HepG2 (cell line): ENCODE measurements at regions not wholly inside any gene's neighbourhood (a gene's known extent, or its start where the extent isn't known, plus 50 kb on each side); places are given as distances from the start of the nearest gene placed in this dataset.

Experiments
- ATAC-seq: fragments of 200-7000 bp; cut with Tn5 transposase; 3 replicates; pipeline ENCODE4 v1.9.1; 2020; ENCODE audit warnings: mild to moderate bottlenecking, moderate library complexity
- BruUV-seq: library from RNA; stranded (reverse); fragments of 400-500 nt; replicated peaks from 2 replicates; lab custom pipeline; 2021; lab: Mats Ljungman, UMichigan
- CTCF ChIA-PET: fragments of 300-600 bp; formaldehyde crosslinking; extraction: SDS; loops from one replicate; lab custom pipeline; 2021; ENCODE audit warnings: low total read pairs, inconsistent platforms, low intra/inter-chr PET ratio; lab: Yijun Ruan, JAX
- POLR2A ChIA-PET: fragments of 350-600 bp; sonication (Branson Sonifier 250); formaldehyde crosslinking; loops from one replicate; lab custom pipeline; 2020; ENCODE audit warnings: antibody characterized with exemption, inconsistent platforms; lab: Yijun Ruan, JAX
- DNase-seq: peaks from one replicate; pipeline ENCODE4 v3.0.0-alpha.2; 2015; ENCODE audit warnings: low spot score
- FAIRE-seq: peaks from 3 replicates; lab custom pipeline; 2011; peaks lifted over from hg19 to GRCh38; lab: Jason Lieb, UNC
- H2AFZ ChIP-seq: one replicate; pipeline ENCODE4 v1.6.1; 2011; ENCODE audit warnings: low read length, inconsistent platforms
- H3K27ac ChIP-seq: fragments of 300-600 bp; 3 replicates; pipeline ENCODE4 v1.8.0; 2011; ENCODE audit warnings: mixed run types, mild to moderate bottlenecking, mixed read lengths, low read length, inconsistent platforms; ENCODE audit not compliant: insufficient read depth; ENCODE audit errors: extremely low read length
- H3K27me3 ChIP-seq, 2 experiments: fragments of 200-600 bp in 1 of 2; 2 replicates in 1 of 2; 3 replicates in 1 of 2; pipeline versions ENCODE4 v1.6.0 to v1.8.0; 2011; ENCODE audit warnings: low read length in 2 of 2, mild to moderate bottlenecking in 2 of 2, moderate library complexity in 2 of 2, inconsistent platforms in 1 of 2; ENCODE audit not compliant: insufficient read depth in 2 of 2, control insufficient read depth in 1 of 2
- H3K36me3 ChIP-seq, 2 experiments: fragments of 200-600 bp in 1 of 2; replicated peaks in 1 of 2; 2 replicates in 1 of 2; 3 replicates in 1 of 2; pipeline versions ENCODE4 v1.5.1 to v1.8.0; 2011; ENCODE audit warnings: low read length in 2 of 2, inconsistent platforms in 1 of 2; ENCODE audit not compliant: insufficient read depth in 2 of 2, control insufficient read depth in 1 of 2
- H3K4me1 ChIP-seq: 2 replicates; pipeline ENCODE4 v1.5.1; 2012; ENCODE audit warnings: low read length, inconsistent platforms; ENCODE audit not compliant: insufficient read depth
- H3K4me2 ChIP-seq: 2 replicates; pipeline ENCODE4 v1.6.0; 2011; ENCODE audit warnings: low read depth, low read length, inconsistent platforms
- H3K4me3 ChIP-seq, 3 experiments: fragments of 200-600 bp in 1 of 3; sonication (generic), shearing (Covaris generic) in 1 of 3; replicated peaks in 1 of 3; 2 replicates each; pipeline ENCODE4 v1.5.1; 2011 to 2016; ENCODE audit warnings: low read length in 3 of 3, inconsistent platforms in 2 of 3, low read depth in 2 of 3, mild to moderate bottlenecking in 2 of 3, control low read depth in 1 of 3, mixed read lengths in 1 of 3; ENCODE audit not compliant: insufficient read depth in 1 of 3
- H3K79me2 ChIP-seq: one replicate; pipeline ENCODE4 v1.6.1; 2011; ENCODE audit warnings: low read length, inconsistent platforms; ENCODE audit not compliant: insufficient read depth
- H3K9ac ChIP-seq: 2 replicates; pipeline ENCODE4 v1.6.0; 2011; ENCODE audit warnings: mild to moderate bottlenecking, low read depth, low read length, inconsistent platforms; ENCODE audit not compliant: insufficient read depth
- H3K9me3 ChIP-seq: 2 replicates; pipeline ENCODE4 v1.5.1; 2012; ENCODE audit warnings: mild to moderate bottlenecking, low read length
- H4K20me1 ChIP-seq: 2 replicates; pipeline ENCODE4 v1.6.0; 2011; ENCODE audit warnings: inconsistent platforms, mild to moderate bottlenecking, low read length, moderate library complexity; ENCODE audit not compliant: insufficient read depth
- CCDC6 ChIP-seq: sonication (generic); formaldehyde crosslinking; IDR thresholded peaks from 2 replicates; pipeline ENCODE4 v1.8.1; 2022; ENCODE audit warnings: mild to moderate bottlenecking, missing genetic modification reagents, moderate library complexity
- KAT7 ChIP-seq: IDR thresholded peaks from 2 replicates; pipeline ENCODE4 v1.6.1; 2018; ENCODE audit warnings: borderline replicate concordance, missing compliant biosample characterization
- NR3C1 ChIP-seq: sonication (generic); formaldehyde crosslinking; IDR thresholded peaks from 2 replicates; pipeline ENCODE4 v1.4.0; 2020; ENCODE audit warnings: missing genetic modification reagents
- PCBP1 ChIP-seq: fragments of 200-400 bp; formaldehyde crosslinking; IDR thresholded peaks from 2 replicates; pipeline ENCODE4 v1.6.1; 2017; ENCODE audit warnings: mild to moderate bottlenecking, low read depth, low read length, borderline replicate concordance
- SETDB1 ChIP-seq: sonication (generic); formaldehyde crosslinking; IDR thresholded peaks from 2 replicates; pipeline ENCODE4 v1.5.1; 2020; ENCODE audit warnings: missing genetic modification reagents, mild to moderate bottlenecking, borderline replicate concordance
- SSRP1 ChIP-seq: IDR thresholded peaks from 2 replicates; pipeline ENCODE4 v1.6.1; 2016; ENCODE audit warnings: control low read depth
- ZFAT ChIP-seq: sonication (generic); formaldehyde crosslinking; conservative IDR thresholded peaks from 2 replicates; pipeline ENCODE4 v1.8.1; 2023; ENCODE audit warnings: missing genetic modification reagents, inconsistent platforms
- ZNF547 ChIP-seq: sonication (generic); formaldehyde crosslinking; IDR thresholded peaks from 2 replicates; pipeline ENCODE4 v1.5.1; 2020; ENCODE audit warnings: mild to moderate bottlenecking, missing genetic modification reagents
- ZNF703 ChIP-seq: sonication (generic); formaldehyde crosslinking; IDR thresholded peaks from 2 replicates; pipeline ENCODE4 v1.5.1; 2020; ENCODE audit warnings: missing genetic modification reagents, mild to moderate bottlenecking, moderate library complexity, borderline replicate concordance
- ZNF761 ChIP-seq: sonication (generic); formaldehyde crosslinking; conservative IDR thresholded peaks from 2 replicates; pipeline ENCODE4 v1.4.0; 2020; ENCODE audit warnings: mild to moderate bottlenecking, missing genetic modification reagents
- ZNF777 ChIP-seq: sonication (generic); formaldehyde crosslinking; IDR thresholded peaks from 2 replicates; pipeline ENCODE4 v1.4.0; 2020; ENCODE audit warnings: missing genetic modification reagents
- WGBS: methylation state at CpG from one replicate; pipeline ENCODE4 v1.1.6; 2017; ENCODE audit warnings: low lambda C conversion rate; 5-methylcytosine and 5-hydroxymethylcytosine counted together
- in situ Hi-C: cut with HindIII; loops from 2 replicates; pipeline ENCODE4 v1.10.0; 2017; ENCODE audit warnings: low pct_unique_long_range_greater_than_20kb; ENCODE audit not compliant: extremely low pct_ligation_motif_present
- intact Hi-C: fragments of 100-400 bp; cut with micrococcal nuclease; formaldehyde crosslinking; loops from one replicate; pipeline ENCODE4 v1.10.0; 2022; ENCODE audit not compliant: unreplicated experiment
- TF ChIP-seq, protein P1 (sequence below): sonication (generic); formaldehyde crosslinking; IDR thresholded peaks from 2 replicates; pipeline ENCODE4 v1.4.0; 2020; ENCODE audit warnings: missing genetic modification reagents
- TF ChIP-seq, protein P2 (sequence below): sonication (generic); formaldehyde crosslinking; IDR thresholded peaks from 2 replicates; pipeline ENCODE4 v1.4.0; 2020; ENCODE audit warnings: missing genetic modification reagents
- TF ChIP-seq, protein P3 (sequence below): IDR thresholded peaks from 2 replicates; pipeline ENCODE4 v1.6.1; 2016; ENCODE audit warnings: missing compliant biosample characterization, missing genetic modification reagents, borderline replicate concordance

DNA sequence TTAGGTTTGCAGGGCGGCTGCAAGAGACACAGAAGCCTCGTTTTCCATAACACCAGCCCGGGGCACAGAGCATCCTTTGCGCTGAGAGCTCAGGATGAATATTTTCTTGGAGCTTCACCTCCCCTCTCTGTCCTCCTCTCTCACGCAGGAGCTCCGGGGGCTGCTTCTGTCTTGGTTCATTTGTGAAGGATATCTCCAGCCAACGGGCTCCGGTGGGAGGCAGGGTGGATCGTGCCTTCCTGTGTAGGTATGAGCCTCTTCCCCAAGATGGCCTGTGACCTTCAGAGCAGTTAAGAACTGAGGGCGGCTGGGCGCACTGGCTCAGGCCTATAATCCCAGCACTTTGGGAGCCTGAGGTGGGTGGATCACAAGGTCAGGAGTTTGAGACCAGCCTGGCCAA is 319.0 kb upstream of the C1orf174 start:
- H3K27me3 ChIP-seq = no peaks in the 10 kb centered on the region; a peak in 1 of 5 replicates
- no peak overlapping the region for H3K9ac ChIP-seq
- 80% methylated on average over 8 of the region's 11 CpGs for WGBS
- H3K4me1 ChIP-seq = peaks cover 28% of the 10 kb centered on the region
- in situ Hi-C loops (no loop called here), intact Hi-C loops (no loop called here)
- H3K36me3 ChIP-seq = no peaks in the 10 kb centered on the region
- H3K79me2 ChIP-seq = no peaks in the 10 kb centered on the region
- H3K4me3 ChIP-seq = no peak overlapping the region
- ATAC-seq = no peak
- CTCF ChIA-PET = no interaction called here
- TF ChIP-seq ZNF547 (CRISPR knock-in tag) (no peak), ZNF777 (CRISPR knock-in tag) (no peak), ZNF703 (CRISPR knock-in tag) (no peak), ZNF761 (CRISPR knock-in tag) (no peak), SSRP1 (CRISPR knock-in tag) (no peak), KAT7 (CRISPR knock-in tag) (no peak), ZFAT (CRISPR knock-in tag) (no peak), NR3C1 (no peak), SETDB1 (CRISPR knock-in tag) (no peak), CCDC6 (CRISPR knock-in tag) (no peak), PCBP1 (no peak)
- TF ChIP-seq, protein P1, sequence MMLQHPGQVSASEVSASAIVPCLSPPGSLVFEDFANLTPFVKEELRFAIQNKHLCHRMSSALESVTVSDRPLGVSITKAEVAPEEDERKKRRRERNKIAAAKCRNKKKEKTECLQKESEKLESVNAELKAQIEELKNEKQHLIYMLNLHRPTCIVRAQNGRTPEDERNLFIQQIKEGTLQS (CRISPR knock-in tag) = no peak
- TF ChIP-seq, protein P2, sequence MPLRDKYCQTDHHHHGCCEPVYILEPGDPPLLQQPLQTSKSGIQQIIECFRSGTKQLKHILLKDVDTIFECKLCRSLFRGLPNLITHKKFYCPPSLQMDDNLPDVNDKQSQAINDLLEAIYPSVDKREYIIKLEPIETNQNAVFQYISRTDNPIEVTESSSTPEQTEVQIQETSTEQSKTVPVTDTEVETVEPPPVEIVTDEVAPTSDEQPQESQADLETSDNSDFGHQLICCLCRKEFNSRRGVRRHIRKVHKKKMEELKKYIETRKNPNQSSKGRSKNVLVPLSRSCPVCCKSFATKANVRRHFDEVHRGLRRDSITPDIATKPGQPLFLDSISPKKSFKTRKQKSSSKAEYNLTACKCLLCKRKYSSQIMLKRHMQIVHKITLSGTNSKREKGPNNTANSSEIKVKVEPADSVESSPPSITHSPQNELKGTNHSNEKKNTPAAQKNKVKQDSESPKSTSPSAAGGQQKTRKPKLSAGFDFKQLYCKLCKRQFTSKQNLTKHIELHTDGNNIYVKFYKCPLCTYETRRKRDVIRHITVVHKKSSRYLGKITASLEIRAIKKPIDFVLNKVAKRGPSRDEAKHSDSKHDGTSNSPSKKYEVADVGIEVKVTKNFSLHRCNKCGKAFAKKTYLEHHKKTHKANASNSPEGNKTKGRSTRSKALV (CRISPR knock-in tag) = no peak
- TF ChIP-seq, protein P3, sequence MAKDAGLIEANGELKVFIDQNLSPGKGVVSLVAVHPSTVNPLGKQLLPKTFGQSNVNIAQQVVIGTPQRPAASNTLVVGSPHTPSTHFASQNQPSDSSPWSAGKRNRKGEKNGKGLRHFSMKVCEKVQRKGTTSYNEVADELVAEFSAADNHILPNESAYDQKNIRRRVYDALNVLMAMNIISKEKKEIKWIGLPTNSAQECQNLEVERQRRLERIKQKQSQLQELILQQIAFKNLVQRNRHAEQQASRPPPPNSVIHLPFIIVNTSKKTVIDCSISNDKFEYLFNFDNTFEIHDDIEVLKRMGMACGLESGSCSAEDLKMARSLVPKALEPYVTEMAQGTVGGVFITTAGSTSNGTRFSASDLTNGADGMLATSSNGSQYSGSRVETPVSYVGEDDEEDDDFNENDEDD (CRISPR knock-in tag) = no peak
- H4K20me1 ChIP-seq = no peaks in the 10 kb centered on the region
- POLR2A ChIA-PET = no interaction called here
- no peak overlapping the region for H3K27ac ChIP-seq
- FAIRE-seq = no peak
- no peaks in the 10 kb centered on the region for H3K9me3 ChIP-seq
- no peak for DNase-seq
- H3K4me2 ChIP-seq = no peak overlapping the region
- no TSS peak for BruUV-seq
- H2AFZ ChIP-seq = no peak overlapping the region
